WTC11 (cell line): ENCODE measurements at regions not wholly inside any gene's neighbourhood (a gene's known extent, or its start where the extent isn't known, plus 50 kb on each side); places are given as distances from the start of the nearest gene placed in this dataset.

Source experiments
- ATAC-seq: fragments of 200-7000 bp; cut with Tn5 transposase; 2 replicates; pipeline ENCODE4 v1.10.0; 2021; ENCODE audit warnings: mild to moderate bottlenecking, moderate library complexity
- CTCF ChIA-PET: fragments of 300-600 bp; sonication (Branson Sonifier 250); formaldehyde crosslinking; loops from one replicate; lab custom pipeline; 2021; ENCODE audit warnings: antibody characterized with exemption; lab: Charles Lee
- POLR2A ChIA-PET: fragments of 350-600 bp; sonication (Branson Sonifier 250); formaldehyde crosslinking; loops from one replicate; lab custom pipeline; 2021; ENCODE audit warnings: antibody characterized with exemption; lab: Charles Lee
- DNase-seq: peaks from one replicate; pipeline ENCODE4 v3.0.0; 2021; ENCODE audit warnings: low spot score
- H3K27ac Mint-ChIP-seq: 2 replicates; pipeline ENCODE4 v1.8.0; 2021; ENCODE audit warnings: mixed read lengths
- H3K27me3 Mint-ChIP-seq: 2 replicates; pipeline ENCODE4 v1.8.0; 2021; ENCODE audit warnings: low read depth, mild to moderate bottlenecking, moderate library complexity, mixed read lengths
- H3K36me3 Mint-ChIP-seq: 2 replicates; pipeline ENCODE4 v1.8.0; 2021; ENCODE audit warnings: mixed read lengths
- H3K4me1 Mint-ChIP-seq: 2 replicates; pipeline ENCODE4 v1.8.0; 2022; ENCODE audit warnings: mixed read lengths
- H3K4me3 Mint-ChIP-seq: 2 replicates; pipeline ENCODE4 v1.8.0; 2021; ENCODE audit warnings: mild to moderate bottlenecking, moderate library complexity, mixed read lengths
- H3K9me3 Mint-ChIP-seq: 2 replicates; pipeline ENCODE4 v1.8.0; 2021; ENCODE audit warnings: mixed read lengths
- KAT7 ChIP-seq: sonication (generic); formaldehyde crosslinking; IDR thresholded peaks from 2 replicates; pipeline ENCODE4 v1.8.1; 2023; ENCODE audit warnings: missing genetic modification reagents, mild to moderate bottlenecking, borderline replicate concordance
- MXD4 ChIP-seq: fragments of 250-450 bp; sonication (Bioruptor Pico); IDR thresholded peaks from 2 replicates; pipeline ENCODE4 v1.8.0; 2021; ENCODE audit warnings: mild to moderate bottlenecking, moderate library complexity, borderline replicate concordance
- MYBL2 ChIP-seq: sonication (generic); formaldehyde crosslinking; IDR thresholded peaks from 2 replicates; pipeline ENCODE4 v1.8.1; 2023; ENCODE audit warnings: mild to moderate bottlenecking, moderate library complexity, missing genetic modification reagents
- TP53 ChIP-seq: sonication (generic); formaldehyde crosslinking; IDR thresholded peaks from 2 replicates; pipeline ENCODE4 v1.8.1; 2023; ENCODE audit warnings: mild to moderate bottlenecking, missing genetic modification reagents
- ZNF423 ChIP-seq: fragments of 250-450 bp; sonication (Bioruptor Pico); IDR thresholded peaks from 2 replicates; pipeline ENCODE4 v2.1.2; 2022; ENCODE audit warnings: mild to moderate bottlenecking, moderate library complexity
- TF ChIP-seq, protein P1 (sequence below): sonication (generic); formaldehyde crosslinking; IDR thresholded peaks from 2 replicates; pipeline ENCODE4 v1.8.0; 2022; ENCODE audit warnings: missing genetic modification reagents
- TF ChIP-seq, protein P2 (sequence below): sonication (generic); formaldehyde crosslinking; IDR thresholded peaks from 2 replicates; pipeline ENCODE4 v1.8.1; 2023; ENCODE audit warnings: mild to moderate bottlenecking, missing genetic modification reagents, moderate library complexity
- TF ChIP-seq, protein P3 (sequence below): fragments of 250-450 bp; sonication (Bioruptor Pico); IDR thresholded peaks from 2 replicates; pipeline ENCODE4 v1.9.0; 2021; ENCODE audit warnings: mild to moderate bottlenecking, borderline replicate concordance
- TF ChIP-seq, protein P4 (sequence below): sonication (generic); formaldehyde crosslinking; IDR thresholded peaks from 2 replicates; pipeline ENCODE4 v1.8.1; 2023; ENCODE audit warnings: mild to moderate bottlenecking, moderate library complexity, missing genetic modification reagents
- TF ChIP-seq, protein P5 (sequence below): sonication (generic); formaldehyde crosslinking; conservative IDR thresholded peaks from 2 replicates; pipeline ENCODE4 v1.8.1; 2023; ENCODE audit warnings: mild to moderate bottlenecking, low read depth, missing genetic modification reagents, moderate library complexity
- TF ChIP-seq, protein P6 (sequence below): fragments of 250-450 bp; sonication (Bioruptor Pico); IDR thresholded peaks from 2 replicates; pipeline ENCODE4 v2.1.2; 2022; ENCODE audit warnings: mild to moderate bottlenecking, moderate library complexity
- TF ChIP-seq, protein P7 (sequence below): fragments of 250-450 bp; sonication (Bioruptor Pico); IDR thresholded peaks from 2 replicates; pipeline ENCODE4 v1.8.0; 2021; ENCODE audit warnings: mild to moderate bottlenecking

DNA sequence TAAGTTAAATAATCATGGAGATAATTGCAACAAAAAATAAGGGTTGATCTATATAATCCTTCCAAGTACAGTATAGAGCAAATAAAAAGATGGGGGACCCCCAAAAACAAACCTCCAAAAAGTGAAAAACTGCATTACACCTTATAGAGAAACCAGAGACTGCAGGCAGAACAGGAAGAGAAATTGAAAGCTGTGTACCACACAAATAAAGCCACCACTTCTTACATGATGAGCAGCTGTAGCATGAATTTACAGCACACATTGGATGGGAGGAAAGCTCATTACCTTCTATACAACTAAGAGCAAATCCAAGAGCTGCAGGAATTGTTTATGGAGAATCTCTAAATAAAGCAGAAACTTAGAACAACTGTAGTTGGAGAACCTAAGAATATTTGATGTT lies 152.4 kb upstream of the PDE5A start:
- CTCF ChIA-PET = interaction anchor here (0.8 to 1.1 kb wide), 2 partner anchors 116 to 152 kb away, joined by 3 read pairs; partner anchors contain the start of gene PDE5A
- peaks cover 9% of the 10 kb centered on the region for H3K4me1 Mint-ChIP-seq
- DNase-seq (no peak), ATAC-seq (no peak)
- peaks cover 38% of the 10 kb centered on the region for H3K9me3 Mint-ChIP-seq
- no peak overlapping the region for H3K27ac Mint-ChIP-seq
- TF ChIP-seq, protein P1, sequence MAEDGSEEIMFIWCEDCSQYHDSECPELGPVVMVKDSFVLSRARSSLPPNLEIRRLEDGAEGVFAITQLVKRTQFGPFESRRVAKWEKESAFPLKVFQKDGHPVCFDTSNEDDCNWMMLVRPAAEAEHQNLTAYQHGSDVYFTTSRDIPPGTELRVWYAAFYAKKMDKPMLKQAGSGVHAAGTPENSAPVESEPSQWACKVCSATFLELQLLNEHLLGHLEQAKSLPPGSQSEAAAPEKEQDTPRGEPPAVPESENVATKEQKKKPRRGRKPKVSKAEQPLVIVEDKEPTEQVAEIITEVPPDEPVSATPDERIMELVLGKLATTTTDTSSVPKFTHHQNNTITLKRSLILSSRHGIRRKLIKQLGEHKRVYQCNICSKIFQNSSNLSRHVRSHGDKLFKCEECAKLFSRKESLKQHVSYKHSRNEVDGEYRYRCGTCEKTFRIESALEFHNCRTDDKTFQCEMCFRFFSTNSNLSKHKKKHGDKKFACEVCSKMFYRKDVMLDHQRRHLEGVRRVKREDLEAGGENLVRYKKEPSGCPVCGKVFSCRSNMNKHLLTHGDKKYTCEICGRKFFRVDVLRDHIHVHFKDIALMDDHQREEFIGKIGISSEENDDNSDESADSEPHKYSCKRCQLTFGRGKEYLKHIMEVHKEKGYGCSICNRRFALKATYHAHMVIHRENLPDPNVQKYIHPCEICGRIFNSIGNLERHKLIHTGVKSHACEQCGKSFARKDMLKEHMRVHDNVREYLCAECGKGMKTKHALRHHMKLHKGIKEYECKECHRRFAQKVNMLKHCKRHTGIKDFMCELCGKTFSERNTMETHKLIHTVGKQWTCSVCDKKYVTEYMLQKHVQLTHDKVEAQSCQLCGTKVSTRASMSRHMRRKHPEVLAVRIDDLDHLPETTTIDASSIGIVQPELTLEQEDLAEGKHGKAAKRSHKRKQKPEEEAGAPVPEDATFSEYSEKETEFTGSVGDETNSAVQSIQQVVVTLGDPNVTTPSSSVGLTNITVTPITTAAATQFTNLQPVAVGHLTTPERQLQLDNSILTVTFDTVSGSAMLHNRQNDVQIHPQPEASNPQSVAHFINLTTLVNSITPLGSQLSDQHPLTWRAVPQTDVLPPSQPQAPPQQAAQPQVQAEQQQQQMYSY (CRISPR knock-in tag) = no peak
- TF ChIP-seq ZNF423 (no peak), TP53 (CRISPR knock-in tag) (no peak), MYBL2 (no peak), KAT7 (no peak)
- TF ChIP-seq, protein P2, sequence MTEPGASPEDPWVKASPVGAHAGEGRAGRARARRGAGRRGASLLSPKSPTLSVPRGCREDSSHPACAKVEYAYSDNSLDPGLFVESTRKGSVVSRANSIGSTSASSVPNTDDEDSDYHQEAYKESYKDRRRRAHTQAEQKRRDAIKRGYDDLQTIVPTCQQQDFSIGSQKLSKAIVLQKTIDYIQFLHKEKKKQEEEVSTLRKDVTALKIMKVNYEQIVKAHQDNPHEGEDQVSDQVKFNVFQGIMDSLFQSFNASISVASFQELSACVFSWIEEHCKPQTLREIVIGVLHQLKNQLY = no peak
- TF ChIP-seq, protein P3, sequence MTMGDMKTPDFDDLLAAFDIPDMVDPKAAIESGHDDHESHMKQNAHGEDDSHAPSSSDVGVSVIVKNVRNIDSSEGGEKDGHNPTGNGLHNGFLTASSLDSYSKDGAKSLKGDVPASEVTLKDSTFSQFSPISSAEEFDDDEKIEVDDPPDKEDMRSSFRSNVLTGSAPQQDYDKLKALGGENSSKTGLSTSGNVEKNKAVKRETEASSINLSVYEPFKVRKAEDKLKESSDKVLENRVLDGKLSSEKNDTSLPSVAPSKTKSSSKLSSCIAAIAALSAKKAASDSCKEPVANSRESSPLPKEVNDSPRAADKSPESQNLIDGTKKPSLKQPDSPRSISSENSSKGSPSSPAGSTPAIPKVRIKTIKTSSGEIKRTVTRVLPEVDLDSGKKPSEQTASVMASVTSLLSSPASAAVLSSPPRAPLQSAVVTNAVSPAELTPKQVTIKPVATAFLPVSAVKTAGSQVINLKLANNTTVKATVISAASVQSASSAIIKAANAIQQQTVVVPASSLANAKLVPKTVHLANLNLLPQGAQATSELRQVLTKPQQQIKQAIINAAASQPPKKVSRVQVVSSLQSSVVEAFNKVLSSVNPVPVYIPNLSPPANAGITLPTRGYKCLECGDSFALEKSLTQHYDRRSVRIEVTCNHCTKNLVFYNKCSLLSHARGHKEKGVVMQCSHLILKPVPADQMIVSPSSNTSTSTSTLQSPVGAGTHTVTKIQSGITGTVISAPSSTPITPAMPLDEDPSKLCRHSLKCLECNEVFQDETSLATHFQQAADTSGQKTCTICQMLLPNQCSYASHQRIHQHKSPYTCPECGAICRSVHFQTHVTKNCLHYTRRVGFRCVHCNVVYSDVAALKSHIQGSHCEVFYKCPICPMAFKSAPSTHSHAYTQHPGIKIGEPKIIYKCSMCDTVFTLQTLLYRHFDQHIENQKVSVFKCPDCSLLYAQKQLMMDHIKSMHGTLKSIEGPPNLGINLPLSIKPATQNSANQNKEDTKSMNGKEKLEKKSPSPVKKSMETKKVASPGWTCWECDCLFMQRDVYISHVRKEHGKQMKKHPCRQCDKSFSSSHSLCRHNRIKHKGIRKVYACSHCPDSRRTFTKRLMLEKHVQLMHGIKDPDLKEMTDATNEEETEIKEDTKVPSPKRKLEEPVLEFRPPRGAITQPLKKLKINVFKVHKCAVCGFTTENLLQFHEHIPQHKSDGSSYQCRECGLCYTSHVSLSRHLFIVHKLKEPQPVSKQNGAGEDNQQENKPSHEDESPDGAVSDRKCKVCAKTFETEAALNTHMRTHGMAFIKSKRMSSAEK = no peak
- TF ChIP-seq, protein P4, sequence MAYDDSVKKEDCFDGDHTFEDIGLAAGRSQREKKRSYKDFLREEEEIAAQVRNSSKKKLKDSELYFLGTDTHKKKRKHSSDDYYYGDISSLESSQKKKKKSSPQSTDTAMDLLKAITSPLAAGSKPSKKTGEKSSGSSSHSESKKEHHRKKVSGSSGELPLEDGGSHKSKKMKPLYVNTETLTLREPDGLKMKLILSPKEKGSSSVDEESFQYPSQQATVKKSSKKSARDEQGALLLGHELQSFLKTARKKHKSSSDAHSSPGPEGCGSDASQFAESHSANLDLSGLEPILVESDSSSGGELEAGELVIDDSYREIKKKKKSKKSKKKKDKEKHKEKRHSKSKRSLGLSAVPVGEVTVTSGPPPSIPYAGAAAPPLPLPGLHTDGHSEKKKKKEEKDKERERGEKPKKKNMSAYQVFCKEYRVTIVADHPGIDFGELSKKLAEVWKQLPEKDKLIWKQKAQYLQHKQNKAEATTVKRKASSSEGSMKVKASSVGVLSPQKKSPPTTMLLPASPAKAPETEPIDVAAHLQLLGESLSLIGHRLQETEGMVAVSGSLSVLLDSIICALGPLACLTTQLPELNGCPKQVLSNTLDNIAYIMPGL = no peak
- POLR2A ChIA-PET = no interaction called here
- no peaks in the 10 kb centered on the region for H3K27me3 Mint-ChIP-seq
- peaks cover 18% of the 10 kb centered on the region for H3K36me3 Mint-ChIP-seq
- H3K4me3 Mint-ChIP-seq = no peak overlapping the region

DNA sequence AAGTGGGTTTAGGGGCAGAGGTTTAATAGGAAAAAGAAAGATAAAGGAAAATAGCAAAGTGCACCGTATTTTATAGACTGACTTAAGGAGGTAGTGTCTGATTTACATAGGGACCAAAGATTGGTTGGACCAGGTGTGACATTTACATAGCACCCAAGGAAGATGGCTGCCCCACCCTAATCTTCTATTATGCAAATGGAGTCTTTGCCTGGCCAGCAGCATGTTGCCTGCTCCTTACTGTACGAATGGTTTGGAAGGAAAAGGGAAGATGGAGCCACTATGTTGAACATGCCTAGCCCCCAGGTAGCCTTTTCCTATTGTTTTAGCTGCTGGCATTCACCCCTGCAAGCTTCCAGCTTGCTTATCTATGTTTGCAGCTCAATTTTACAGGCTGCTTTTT lies 146.2 kb upstream of the PDE5A start:
- POLR2A ChIA-PET = no interaction called here
- H3K36me3 Mint-ChIP-seq = no peaks in the 10 kb centered on the region
- H3K27ac Mint-ChIP-seq = peak overlapping the region; percentile 11; the same call in 1 of the 2 replicates

More for the DNA sequence above, 146.2 kb upstream of the PDE5A start:
- H3K9me3 Mint-ChIP-seq = peaks cover 28% of the 10 kb centered on the region
- CTCF ChIA-PET = interaction anchor here (1.7 kb wide), 1 partner anchor 146 kb away, joined by 4 read pairs; the partner anchor contains the start of gene PDE5A
- ATAC-seq (peak; percentile 96), DNase-seq (peak; percentile 22)
- H3K27me3 Mint-ChIP-seq = no peaks in the 10 kb centered on the region
- TF ChIP-seq, protein P5, sequence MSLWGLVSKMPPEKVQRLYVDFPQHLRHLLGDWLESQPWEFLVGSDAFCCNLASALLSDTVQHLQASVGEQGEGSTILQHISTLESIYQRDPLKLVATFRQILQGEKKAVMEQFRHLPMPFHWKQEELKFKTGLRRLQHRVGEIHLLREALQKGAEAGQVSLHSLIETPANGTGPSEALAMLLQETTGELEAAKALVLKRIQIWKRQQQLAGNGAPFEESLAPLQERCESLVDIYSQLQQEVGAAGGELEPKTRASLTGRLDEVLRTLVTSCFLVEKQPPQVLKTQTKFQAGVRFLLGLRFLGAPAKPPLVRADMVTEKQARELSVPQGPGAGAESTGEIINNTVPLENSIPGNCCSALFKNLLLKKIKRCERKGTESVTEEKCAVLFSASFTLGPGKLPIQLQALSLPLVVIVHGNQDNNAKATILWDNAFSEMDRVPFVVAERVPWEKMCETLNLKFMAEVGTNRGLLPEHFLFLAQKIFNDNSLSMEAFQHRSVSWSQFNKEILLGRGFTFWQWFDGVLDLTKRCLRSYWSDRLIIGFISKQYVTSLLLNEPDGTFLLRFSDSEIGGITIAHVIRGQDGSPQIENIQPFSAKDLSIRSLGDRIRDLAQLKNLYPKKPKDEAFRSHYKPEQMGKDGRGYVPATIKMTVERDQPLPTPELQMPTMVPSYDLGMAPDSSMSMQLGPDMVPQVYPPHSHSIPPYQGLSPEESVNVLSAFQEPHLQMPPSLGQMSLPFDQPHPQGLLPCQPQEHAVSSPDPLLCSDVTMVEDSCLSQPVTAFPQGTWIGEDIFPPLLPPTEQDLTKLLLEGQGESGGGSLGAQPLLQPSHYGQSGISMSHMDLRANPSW (CRISPR knock-in tag) = no peak
- TF ChIP-seq, protein P6, sequence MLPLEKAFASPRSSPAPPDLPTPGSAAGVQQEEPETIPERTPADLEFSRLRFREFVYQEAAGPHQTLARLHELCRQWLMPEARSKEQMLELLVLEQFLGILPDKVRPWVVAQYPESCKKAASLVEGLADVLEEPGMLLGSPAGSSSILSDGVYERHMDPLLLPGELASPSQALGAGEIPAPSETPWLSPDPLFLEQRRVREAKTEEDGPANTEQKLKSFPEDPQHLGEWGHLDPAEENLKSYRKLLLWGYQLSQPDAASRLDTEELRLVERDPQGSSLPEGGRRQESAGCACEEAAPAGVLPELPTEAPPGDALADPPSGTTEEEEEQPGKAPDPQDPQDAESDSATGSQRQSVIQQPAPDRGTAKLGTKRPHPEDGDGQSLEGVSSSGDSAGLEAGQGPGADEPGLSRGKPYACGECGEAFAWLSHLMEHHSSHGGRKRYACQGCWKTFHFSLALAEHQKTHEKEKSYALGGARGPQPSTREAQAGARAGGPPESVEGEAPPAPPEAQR = peak; percentile 60; the same call in 1 of the 2 replicates
- 0 out of 2 replicates have a peak, but pooled peaks have one; percentile 35 for TF ChIP-seq ZNF423
- no peak for TF ChIP-seq MXD4 (CRISPR knock-in tag)
- TF ChIP-seq, protein P7, sequence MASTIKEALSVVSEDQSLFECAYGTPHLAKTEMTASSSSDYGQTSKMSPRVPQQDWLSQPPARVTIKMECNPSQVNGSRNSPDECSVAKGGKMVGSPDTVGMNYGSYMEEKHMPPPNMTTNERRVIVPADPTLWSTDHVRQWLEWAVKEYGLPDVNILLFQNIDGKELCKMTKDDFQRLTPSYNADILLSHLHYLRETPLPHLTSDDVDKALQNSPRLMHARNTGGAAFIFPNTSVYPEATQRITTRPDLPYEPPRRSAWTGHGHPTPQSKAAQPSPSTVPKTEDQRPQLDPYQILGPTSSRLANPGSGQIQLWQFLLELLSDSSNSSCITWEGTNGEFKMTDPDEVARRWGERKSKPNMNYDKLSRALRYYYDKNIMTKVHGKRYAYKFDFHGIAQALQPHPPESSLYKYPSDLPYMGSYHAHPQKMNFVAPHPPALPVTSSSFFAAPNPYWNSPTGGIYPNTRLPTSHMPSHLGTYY (CRISPR knock-in tag) = no peak
- no peak overlapping the region for H3K4me3 Mint-ChIP-seq
- H3K4me1 Mint-ChIP-seq = peaks cover 29% of the 10 kb centered on the region
